ENCODE measurements at regions not wholly inside any gene's neighbourhood (a gene's known extent, or its start where the extent isn't known, plus 50 kb on each side); places are given as distances from the start of the nearest gene placed in this dataset.
"Not testable (repeated sequence)": the region's sequence is repeated elsewhere in the genome, so short reads cannot be mapped to it uniquely, and the experiment has no call there.

- DNase-seq = no peak
These were observed 496.7 kb downstream of the EBF1 start for GRCh38 chr5:158602981-158603380.

DNA sequence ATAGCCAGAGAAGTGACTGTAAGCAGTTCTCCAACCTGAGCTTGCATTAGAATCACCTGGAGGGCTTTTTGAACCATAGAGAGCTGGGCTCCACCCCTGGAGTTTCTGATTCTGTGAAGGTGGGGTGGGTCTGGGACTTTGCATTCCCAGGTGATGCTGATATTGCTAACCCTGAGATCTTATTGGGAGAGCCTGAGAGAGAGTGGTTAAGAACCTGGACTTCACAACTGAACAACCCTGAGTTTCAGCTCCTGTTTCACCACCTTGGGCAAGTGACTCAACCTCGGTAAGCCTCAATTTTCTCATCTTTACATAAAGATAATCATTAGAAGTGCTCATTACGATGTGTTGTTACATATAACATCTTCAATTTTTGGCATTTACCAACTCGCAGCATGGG, 498.6 kb downstream of the EBF1 start:
- DNase-seq = no peak

GRCh38 chr5:158600679-158601078, 499.0 kb downstream of the EBF1 start:
- no peak for DNase-seq

- no peak for DNase-seq
These were observed 500.6 kb downstream of the EBF1 start for GRCh38 chr5:158599157-158599556.

GRCh38 chr5:158594595-158595242, 505.0 kb downstream of the EBF1 start:
- no peak for DNase-seq

DNA sequence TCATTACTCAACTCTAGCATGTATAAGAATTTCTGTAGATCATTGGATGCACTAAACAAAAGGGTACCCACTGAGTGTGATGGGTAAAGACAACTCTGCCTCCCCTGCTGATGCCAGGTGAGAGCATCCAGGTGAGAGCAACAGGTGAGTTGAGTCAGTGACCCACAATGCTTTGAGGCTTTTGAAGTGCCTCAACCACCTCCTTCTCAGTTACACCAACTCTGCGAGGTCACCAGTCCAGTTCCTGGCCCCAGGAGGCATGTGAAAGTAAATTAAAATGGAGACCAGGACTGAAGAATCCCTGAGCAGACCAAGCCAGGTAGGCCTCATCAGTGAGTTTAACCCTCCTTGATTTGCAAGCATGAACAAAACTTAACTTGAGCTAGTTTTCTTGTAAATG, 505.8 kb downstream of the EBF1 start:
- no peak for DNase-seq

- DNase-seq = no peak
These were observed 508.3 kb downstream of the EBF1 start for GRCh38 chr5:158591301-158591863.

- no peak for DNase-seq
These were observed 508.9 kb downstream of the EBF1 start for GRCh38 chr5:158590746-158591300.

GRCh38 chr5:158589939-158590338, 509.8 kb downstream of the EBF1 start:
- no peak for DNase-seq

GRCh38 chr5:158588617-158589016, 511.1 kb downstream of the EBF1 start:
- no peak for DNase-seq

DNA sequence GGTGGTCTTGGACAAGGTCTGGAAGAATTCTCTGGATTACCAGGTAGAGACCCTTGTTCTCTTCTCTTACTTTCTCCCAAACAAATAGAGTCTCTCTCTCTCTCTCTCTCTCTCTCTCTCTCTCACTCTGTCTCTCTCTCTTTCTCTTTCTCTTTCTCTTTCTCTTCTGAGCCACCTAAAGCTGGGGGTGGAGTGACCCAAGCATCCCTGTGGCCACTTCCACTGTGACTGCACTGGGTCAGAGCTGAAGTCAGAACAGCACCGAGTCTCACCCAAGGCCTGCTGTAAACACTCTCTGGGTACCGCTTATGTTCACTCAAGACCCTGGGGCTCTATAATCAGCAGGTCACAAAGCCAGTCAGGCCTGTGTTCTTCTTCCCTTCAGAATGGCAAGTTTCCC, 513.7 kb downstream of the EBF1 start:
- no peak for DNase-seq

DNA sequence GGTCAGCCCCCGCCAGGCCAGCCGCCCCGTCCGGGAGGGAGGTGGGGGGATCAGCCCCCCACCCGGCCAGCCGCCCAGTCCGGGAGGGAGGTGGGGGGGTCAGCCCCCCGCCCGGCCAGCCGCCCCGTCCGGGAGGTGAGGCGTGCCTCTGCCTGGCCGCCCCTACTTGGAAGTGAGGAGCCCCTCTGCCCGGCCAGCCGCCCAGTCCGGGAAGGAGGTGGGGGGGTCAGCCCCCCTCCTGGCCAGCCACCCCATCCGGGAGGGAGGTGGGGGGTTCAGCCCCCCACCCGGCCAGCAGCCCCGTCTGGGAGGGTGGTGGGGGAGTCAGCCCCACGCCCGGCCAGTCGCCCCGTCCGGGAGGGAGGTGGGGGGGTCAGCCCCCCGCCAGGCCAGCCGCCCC, 517.0 kb downstream of the EBF1 start:
- DNase-seq = not testable (repeated sequence)

DNA sequence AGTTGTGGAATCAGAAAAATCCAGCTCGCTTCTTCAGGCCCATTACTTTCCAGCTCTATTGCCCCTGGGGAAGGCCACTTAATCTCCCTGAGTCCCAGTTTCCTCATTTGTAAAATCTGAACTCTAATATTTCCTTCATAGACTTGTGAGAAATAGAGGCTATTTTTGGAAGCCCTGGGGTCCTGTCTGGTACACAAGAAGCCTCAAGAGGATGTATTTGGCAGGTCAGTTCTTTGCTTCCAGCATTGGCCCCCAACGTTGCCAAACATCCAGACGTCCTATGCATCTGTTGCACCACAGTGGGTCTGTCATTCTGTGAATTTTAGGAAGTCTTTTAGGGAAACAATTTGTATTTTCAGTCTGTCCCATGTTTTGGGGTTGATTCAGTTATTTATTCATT, 525.9 kb downstream of the EBF1 start:
- no peak for DNase-seq

- DNase-seq = no peak
These were observed 529.2 kb downstream of the EBF1 start for GRCh38 chr5:158570502-158570901.

DNA sequence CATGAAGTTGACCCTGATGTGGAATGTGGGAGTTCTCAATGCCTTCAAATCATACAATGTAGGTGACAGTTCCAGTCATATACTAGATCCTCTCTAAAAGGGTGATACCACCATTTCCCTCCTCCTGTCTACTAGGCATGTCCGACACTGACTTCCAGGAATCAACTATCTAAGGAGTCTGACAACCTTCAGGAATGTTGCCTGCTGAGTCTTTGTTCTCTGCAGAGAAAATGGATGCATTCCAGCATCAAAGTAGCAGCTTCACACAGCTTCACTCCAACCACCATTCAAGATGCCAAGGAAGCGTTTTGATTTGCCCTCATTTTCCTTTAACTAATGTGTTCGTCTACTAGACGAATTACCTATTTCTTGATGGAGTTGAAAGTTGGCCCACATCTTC, 530.2 kb downstream of the EBF1 start:
- DNase-seq = no peak

- no peak for DNase-seq
These were observed 534.5 kb downstream of the EBF1 start for GRCh38 chr5:158565017-158565789.

GRCh38 chr5:158563760-158564390, 535.8 kb downstream of the EBF1 start:
- no peak for DNase-seq

DNA sequence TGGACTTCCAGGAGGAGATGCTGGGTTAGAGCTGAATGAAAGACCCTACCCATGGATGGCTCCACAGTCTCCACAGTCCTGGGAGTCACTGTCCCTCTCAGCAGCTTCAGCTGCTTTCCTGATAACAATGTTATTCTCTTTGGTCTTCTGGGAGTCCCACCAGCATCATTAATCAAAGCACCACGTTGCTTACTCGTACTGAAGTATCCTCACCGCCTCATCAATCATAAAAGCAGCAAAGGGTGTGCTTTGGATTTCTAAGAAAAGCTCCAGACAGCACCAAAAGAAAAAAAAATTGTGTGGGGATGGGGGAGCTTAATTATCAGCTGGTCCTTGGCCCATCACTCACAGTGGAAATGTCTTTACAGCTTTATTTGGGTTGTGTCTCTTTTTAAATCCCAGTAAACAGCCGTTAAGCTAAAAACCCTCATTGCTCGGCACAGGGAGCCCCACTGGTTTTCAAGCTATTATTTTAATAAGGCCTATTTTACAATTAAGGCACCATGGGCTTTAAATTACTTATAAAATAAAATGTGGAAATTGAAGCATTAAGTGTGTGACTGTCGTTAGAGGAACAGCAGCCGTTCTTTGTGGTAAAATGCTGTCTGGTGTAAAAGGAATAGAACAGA, 538.0 kb downstream of the EBF1 start:
- no peak for DNase-seq

DNA sequence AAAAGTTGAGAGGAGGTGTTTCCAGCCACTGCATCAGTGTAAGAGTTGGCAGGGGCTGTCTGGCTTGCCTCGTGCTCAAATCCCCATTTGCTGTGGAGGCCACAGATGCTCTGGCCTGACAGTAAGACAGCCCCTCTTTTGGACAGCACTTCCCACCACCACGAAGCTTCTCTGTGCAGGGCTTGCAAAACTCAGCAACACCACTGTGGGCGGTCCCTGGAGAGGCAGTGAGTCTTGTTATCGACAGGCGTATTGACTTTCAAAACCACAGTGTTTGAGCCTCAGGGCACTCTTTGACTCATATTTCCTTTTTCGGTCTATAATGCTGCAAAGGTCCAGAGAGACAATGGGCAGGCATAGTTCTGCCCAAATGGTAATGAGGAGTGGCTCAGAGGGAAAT, 539.5 kb downstream of the EBF1 start:
- DNase-seq = no peak

GRCh38 chr5:158559643-158560042, 540.1 kb downstream of the EBF1 start:
- DNase-seq = no peak

DNA sequence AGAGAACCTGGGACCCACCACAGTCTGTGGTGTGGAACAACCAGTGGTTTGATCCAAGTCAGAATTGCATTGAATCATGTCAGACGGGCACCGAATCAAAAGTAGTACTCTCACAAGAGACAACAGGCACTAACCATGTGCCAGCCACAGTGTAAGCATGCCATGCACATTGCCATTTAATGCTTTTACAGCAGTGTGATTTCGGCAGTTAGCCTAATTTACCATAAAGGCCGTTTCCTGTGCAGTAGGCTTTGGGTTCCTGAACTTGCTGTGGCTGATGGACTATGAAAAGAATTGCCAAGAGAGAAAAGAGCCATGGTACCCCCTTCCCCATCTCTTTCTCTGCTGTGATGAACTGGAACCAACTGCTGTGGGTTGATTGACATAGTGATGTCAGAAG, 540.6 kb downstream of the EBF1 start:
- DNase-seq = no peak

GRCh38 chr5:158553962-158554336, 545.8 kb downstream of the EBF1 start:
- DNase-seq = no peak

Measured in Kasumi-1 (cell line).